K562 (cell line): ENCODE measurements at regions not wholly inside any gene's neighbourhood (a gene's known extent, or its start where the extent isn't known, plus 50 kb on each side); places are given as distances from the start of the nearest gene placed in this dataset.

Experiments
- BCL6 ChIP-seq: fragments of 250-450 bp; sonication (Bioruptor Pico); IDR thresholded peaks from 2 replicates; pipeline ENCODE4 v1.4.0; 2020
- E2F3 ChIP-seq: fragments of 250-450 bp; sonication (Bioruptor Pico); IDR thresholded peaks from 2 replicates; pipeline ENCODE4 v1.4.0; 2020; ENCODE audit warnings: mild to moderate bottlenecking
- FOXM1 ChIP-seq, 2 experiments: fragments of 450-650 bp in 1 of 2; sonication (generic) in 1 of 2; formaldehyde crosslinking in 1 of 2; IDR thresholded peaks; 2 replicates each; pipeline versions ENCODE4 v1.6.1 to v1.9.0; 2017 to 2022; ENCODE audit warnings: low read depth in 2 of 2, mild to moderate bottlenecking in 2 of 2, missing genetic modification reagents in 1 of 2, moderate library complexity in 1 of 2
- GTF2F1 ChIP-seq: IDR thresholded peaks from 2 replicates; pipeline ENCODE4 v1.6.1; 2011; ENCODE audit warnings: low read depth, low read length, improper control_type of control experiment
- POLR2A ChIP-seq: fragments of 450-650 bp; conservative IDR thresholded peaks from 2 replicates; pipeline ENCODE4 v1.6.1; 2016
- PURB ChIP-seq: sonication (generic); formaldehyde crosslinking; IDR thresholded peaks from 2 replicates; pipeline ENCODE4 v1.9.0; 2021; ENCODE audit warnings: low read depth, mild to moderate bottlenecking, missing genetic modification reagents
- SRSF9 ChIP-seq: fragments of 200-400 bp; formaldehyde crosslinking; IDR thresholded peaks from 2 replicates; pipeline ENCODE4 v1.6.1; 2017; ENCODE audit warnings: low read depth, low read length, borderline replicate concordance
- TBP ChIP-seq: optimal IDR thresholded peaks from 2 replicates; pipeline ENCODE3; 2011; ENCODE audit warnings: low read depth, low read length, improper control_type of control experiment
- ZNF263 ChIP-seq: sonication (generic); formaldehyde crosslinking; IDR thresholded peaks from 2 replicates; pipeline ENCODE4 v1.8.0; 2022; ENCODE audit warnings: mild to moderate bottlenecking, missing genetic modification reagents, borderline replicate concordance
- ZNF282 ChIP-seq: sonication (generic); formaldehyde crosslinking; IDR thresholded peaks from 2 replicates; pipeline ENCODE4 v1.8.1; 2023; ENCODE audit warnings: missing genetic modification reagents
- TF ChIP-seq, protein P1 (sequence below), 3 experiments: IDR thresholded peaks in 2 of 3; conservative IDR thresholded peaks in 1 of 3; 2 replicates each; pipeline ENCODE4 v1.5.1; 2011 to 2012; ENCODE audit warnings: low read length in 3 of 3, mild to moderate bottlenecking in 3 of 3, control low read depth in 2 of 3, improper control_type of control experiment in 1 of 3, inconsistent platforms in 1 of 3, low read depth in 1 of 3, mixed read lengths in 1 of 3, moderate library complexity in 1 of 3; ENCODE audit not compliant: insufficient read depth in 2 of 3
- TF ChIP-seq, protein P2 (sequence below): sonication (generic); formaldehyde crosslinking; IDR thresholded peaks from 2 replicates; pipeline ENCODE4 v1.8.0; 2022; ENCODE audit warnings: missing genetic modification reagents, mild to moderate bottlenecking, moderate library complexity, borderline replicate concordance

GRCh38 chr2:176821350-176821749, 391.2 kb upstream of the HNRNPA3 start:
- TF ChIP-seq FOXM1 (IDR thresholded peaks at IDR 0.05; ENCODE audit: low read depth) (no peak), FOXM1 (CRISPR knock-in tag; IDR thresholded peaks at IDR 0.05; ENCODE audit: low read depth) (no peak), GTF2F1 (no peak), ZNF282 (CRISPR knock-in tag) (no peak), TBP (no peak), E2F3 (CRISPR knock-in tag) (no peak), BCL6 (no peak), POLR2A (no peak), SRSF9 (no peak), ZNF263 (no peak), PURB (CRISPR knock-in tag) (no peak)
- TF ChIP-seq, protein P1, sequence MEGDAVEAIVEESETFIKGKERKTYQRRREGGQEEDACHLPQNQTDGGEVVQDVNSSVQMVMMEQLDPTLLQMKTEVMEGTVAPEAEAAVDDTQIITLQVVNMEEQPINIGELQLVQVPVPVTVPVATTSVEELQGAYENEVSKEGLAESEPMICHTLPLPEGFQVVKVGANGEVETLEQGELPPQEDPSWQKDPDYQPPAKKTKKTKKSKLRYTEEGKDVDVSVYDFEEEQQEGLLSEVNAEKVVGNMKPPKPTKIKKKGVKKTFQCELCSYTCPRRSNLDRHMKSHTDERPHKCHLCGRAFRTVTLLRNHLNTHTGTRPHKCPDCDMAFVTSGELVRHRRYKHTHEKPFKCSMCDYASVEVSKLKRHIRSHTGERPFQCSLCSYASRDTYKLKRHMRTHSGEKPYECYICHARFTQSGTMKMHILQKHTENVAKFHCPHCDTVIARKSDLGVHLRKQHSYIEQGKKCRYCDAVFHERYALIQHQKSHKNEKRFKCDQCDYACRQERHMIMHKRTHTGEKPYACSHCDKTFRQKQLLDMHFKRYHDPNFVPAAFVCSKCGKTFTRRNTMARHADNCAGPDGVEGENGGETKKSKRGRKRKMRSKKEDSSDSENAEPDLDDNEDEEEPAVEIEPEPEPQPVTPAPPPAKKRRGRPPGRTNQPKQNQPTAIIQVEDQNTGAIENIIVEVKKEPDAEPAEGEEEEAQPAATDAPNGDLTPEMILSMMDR (IDR thresholded peaks at IDR 0.05 in 2 of 3, conservative IDR thresholded peaks at IDR 0.05 in 1 of 3; ENCODE audit: insufficient read depth in 2 of 3, low read depth in 1 of 3, low read length in 3 of 3): peak; percentile 30 to 47 (median 35); a peak in 4 of 6 replicates
- TF ChIP-seq, protein P2, sequence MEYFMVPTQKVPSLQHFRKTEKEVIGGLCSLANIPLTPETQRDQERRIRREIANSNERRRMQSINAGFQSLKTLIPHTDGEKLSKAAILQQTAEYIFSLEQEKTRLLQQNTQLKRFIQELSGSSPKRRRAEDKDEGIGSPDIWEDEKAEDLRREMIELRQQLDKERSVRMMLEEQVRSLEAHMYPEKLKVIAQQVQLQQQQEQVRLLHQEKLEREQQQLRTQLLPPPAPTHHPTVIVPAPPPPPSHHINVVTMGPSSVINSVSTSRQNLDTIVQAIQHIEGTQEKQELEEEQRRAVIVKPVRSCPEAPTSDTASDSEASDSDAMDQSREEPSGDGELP (CRISPR knock-in tag): no peak
